ENCODE measurements at regions not wholly inside any gene's neighbourhood (a gene's known extent, or its start where the extent isn't known, plus 50 kb on each side); places are given as distances from the start of the nearest gene placed in this dataset.
"Not testable (repeated sequence)": the region's sequence is repeated elsewhere in the genome, so short reads cannot be mapped to it uniquely, and the experiment has no call there.

- WGBS (ENCODE audit: insufficient coverage), result 43% methylated on average over 6 of the region's 6 CpGs
- H3K4me1 Mint-ChIP-seq, result peaks cover 11 to 15% of the 10 kb centered on the region in 2 donors
- H3K27ac Mint-ChIP-seq, result peak overlapping the region in 1 of 2 donors; percentile 67
Observed at GRCh38 chr14:106013879-106014376, 487.5 kb downstream of the TMEM121 start.

GRCh38 chr14:106017952-106018351 is 491.6 kb downstream of the TMEM121 start:
- H3K4me1 ChIP-seq (ENCODE audit: control insufficient read depth, insufficient read depth, low read length); ATAC-seq; H3K9me3 ChIP-seq (ENCODE audit: control insufficient read depth, insufficient read depth, low read length); H3K27me3 ChIP-seq (ENCODE audit: control insufficient read depth, insufficient read depth, low read length); H3K4me3 ChIP-seq (ENCODE audit: low read length); DNase-seq; H3K36me3 Mint-ChIP-seq; H3K4me3 Mint-ChIP-seq; H3K36me3 ChIP-seq (ENCODE audit: control insufficient read depth, insufficient read depth, low read length); H3K27ac ChIP-seq (ENCODE audit: low read length); H3K9me3 Mint-ChIP-seq; H3K27ac Mint-ChIP-seq: not testable (repeated sequence)
- WGBS (ENCODE audit: insufficient coverage), result 73% methylated on average over 3 of the region's 3 CpGs
- Mint-ChIP-seq H3K4me1 (peaks cover 11% of the 10 kb centered on the region in 2 donors), H3K27me3 (ENCODE audit: low read depth in 2 of 2) (peaks cover 19 to 25% of the 10 kb centered on the region in 2 donors)
- intact Hi-C loops (cut with micrococcal nuclease), result loop anchor here (1.0 kb wide), 1 partner anchor 10 kb away; no protein-coding TSS in a partner anchor

More at GRCh38 chr14:106013879-106014376, 487.5 kb downstream of the TMEM121 start:
- peak; percentile 73 to 80 (median 76) for ATAC-seq
- H3K9me3 Mint-ChIP-seq, result no peaks in the 10 kb centered on the region
- intact Hi-C loops (cut with micrococcal nuclease), result no loop called here
- Histone ChIP-seq H3K9me3 (ENCODE audit: control insufficient read depth, insufficient read depth, low read length) (no peaks in the 10 kb centered on the region), H3K27ac (ENCODE audit: low read length) (no peak overlapping the region), H3K4me1 (ENCODE audit: control insufficient read depth, insufficient read depth, low read length) (peaks cover 7% of the 10 kb centered on the region), H3K4me3 (ENCODE audit: low read length) (no peak overlapping the region), H3K27me3 (ENCODE audit: control insufficient read depth, insufficient read depth, low read length) (peaks cover 8% of the 10 kb centered on the region), H3K36me3 (ENCODE audit: control insufficient read depth, insufficient read depth, low read length) (no peaks in the 10 kb centered on the region)
- H3K27me3 Mint-ChIP-seq (ENCODE audit: low read depth in 2 of 2), result peaks cover 25 to 37% of the 10 kb centered on the region in 2 donors
- peak in 1 of 2 donors; percentile 37 for DNase-seq
- H3K36me3 Mint-ChIP-seq, result no peaks in the 10 kb centered on the region
- no peak for TF ChIP-seq CTCF (IDR thresholded peaks at IDR 0.05)
- H3K4me3 Mint-ChIP-seq, result no peak overlapping the region

- TF ChIP-seq CTCF (IDR thresholded peaks at IDR 0.05), result no peak
- ATAC-seq (no peak), DNase-seq (no peak)
- Mint-ChIP-seq H3K4me1 (peaks cover 10 to 13% of the 10 kb centered on the region in 2 donors), H3K9me3 (peaks cover 0 to 3% of the 10 kb centered on the region in 2 donors), H3K27me3 (ENCODE audit: low read depth in 2 of 2) (peaks cover 0 to 7% of the 10 kb centered on the region in 2 donors), H3K36me3 (no peaks in the 10 kb centered on the region), H3K4me3 (no peak overlapping the region), H3K27ac (no peak overlapping the region)
- intact Hi-C loops (cut with micrococcal nuclease), result no loop called here
- peaks cover 11% of the 10 kb centered on the region for H3K27me3 ChIP-seq (ENCODE audit: control insufficient read depth, insufficient read depth, low read length)
- H3K36me3 ChIP-seq (ENCODE audit: control insufficient read depth, insufficient read depth, low read length), result no peaks in the 10 kb centered on the region
- H3K9me3 ChIP-seq (ENCODE audit: control insufficient read depth, insufficient read depth, low read length), result no peaks in the 10 kb centered on the region
- H3K4me3 ChIP-seq (ENCODE audit: low read length), result no peak overlapping the region
- H3K27ac ChIP-seq (ENCODE audit: low read length), result no peak overlapping the region
- peaks cover 10% of the 10 kb centered on the region for H3K4me1 ChIP-seq (ENCODE audit: control insufficient read depth, insufficient read depth, low read length)
- 72% methylated on average over 3 of the region's 3 CpGs for WGBS (ENCODE audit: insufficient coverage)
Observed at GRCh38 chr14:106021832-106022231, 495.4 kb downstream of the TMEM121 start.

GRCh38 chr14:106022648-106023047 is 496.3 kb downstream of the TMEM121 start:
- not testable (repeated sequence) for DNase-seq

More at GRCh38 chr14:106022648-106023047, 496.3 kb downstream of the TMEM121 start:
- H3K4me3 Mint-ChIP-seq; H3K27ac Mint-ChIP-seq; H3K27me3 ChIP-seq (ENCODE audit: control insufficient read depth, insufficient read depth, low read length); ATAC-seq; H3K36me3 ChIP-seq (ENCODE audit: control insufficient read depth, insufficient read depth, low read length); H3K36me3 Mint-ChIP-seq; H3K27ac ChIP-seq (ENCODE audit: low read length); intact Hi-C loops (cut with micrococcal nuclease); H3K9me3 Mint-ChIP-seq; H3K27me3 Mint-ChIP-seq (ENCODE audit: low read depth in 2 of 2); H3K4me3 ChIP-seq (ENCODE audit: low read length); H3K9me3 ChIP-seq (ENCODE audit: control insufficient read depth, insufficient read depth, low read length): not testable (repeated sequence)
- H3K4me1 ChIP-seq (ENCODE audit: control insufficient read depth, insufficient read depth, low read length), result peaks cover 10% of the 10 kb centered on the region
- peaks cover 10 to 13% of the 10 kb centered on the region in 2 donors for H3K4me1 Mint-ChIP-seq
- WGBS (ENCODE audit: insufficient coverage), result 13% methylated on average over 5 of the region's 5 CpGs

All from natural killer cell (primary cell).